Fibroblast of lung (primary cell): ENCODE measurements at regions not wholly inside any gene's neighbourhood (a gene's known extent, or its start where the extent isn't known, plus 50 kb on each side); places are given as distances from the start of the nearest gene placed in this dataset.
"Not testable (repeated sequence)": the region's sequence is repeated elsewhere in the genome, so short reads cannot be mapped to it uniquely, and the experiment has no call there.

ENCODE experiments used
- EZH2 ChIP-seq: IDR thresholded peaks from 2 replicates; pipeline ENCODE4 v1.5.1; 2012; ENCODE audit warnings: low read length, control low read depth, mild to moderate bottlenecking; ENCODE audit errors: missing control alignments
- TF ChIP-seq, protein P1 (sequence below), 2 donors: IDR thresholded peaks in 1 of 2; conservative IDR thresholded peaks in 1 of 2; 1 replicate in 1 of 2; 2 replicates in 1 of 2; pipeline ENCODE4 v1.5.1; 2011 to 2012; ENCODE audit warnings: low read length in 2 of 2, control low read depth in 1 of 2, inconsistent platforms in 1 of 2, low read depth in 1 of 2, mild to moderate bottlenecking in 1 of 2

DNA sequence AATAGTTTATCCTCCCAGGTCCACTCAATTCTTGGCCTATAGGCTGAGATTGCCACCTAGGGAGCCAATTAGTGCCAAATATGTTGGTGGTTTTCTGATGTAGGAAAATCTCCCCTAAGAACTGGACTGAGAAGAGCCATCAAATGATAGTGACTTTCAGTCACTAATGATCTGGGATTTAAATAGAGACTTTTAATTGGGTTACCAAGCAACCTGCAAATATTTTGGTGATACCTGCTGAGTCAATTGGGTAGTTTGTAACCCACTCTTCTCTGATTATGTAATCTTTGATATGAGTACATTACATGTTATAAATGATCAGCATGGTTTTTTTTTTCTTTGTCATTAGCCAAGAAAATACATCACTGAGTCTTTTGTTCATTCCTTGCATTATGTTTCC lies 600.8 kb downstream of the TTLL7 start:
- TF ChIP-seq, protein P1, sequence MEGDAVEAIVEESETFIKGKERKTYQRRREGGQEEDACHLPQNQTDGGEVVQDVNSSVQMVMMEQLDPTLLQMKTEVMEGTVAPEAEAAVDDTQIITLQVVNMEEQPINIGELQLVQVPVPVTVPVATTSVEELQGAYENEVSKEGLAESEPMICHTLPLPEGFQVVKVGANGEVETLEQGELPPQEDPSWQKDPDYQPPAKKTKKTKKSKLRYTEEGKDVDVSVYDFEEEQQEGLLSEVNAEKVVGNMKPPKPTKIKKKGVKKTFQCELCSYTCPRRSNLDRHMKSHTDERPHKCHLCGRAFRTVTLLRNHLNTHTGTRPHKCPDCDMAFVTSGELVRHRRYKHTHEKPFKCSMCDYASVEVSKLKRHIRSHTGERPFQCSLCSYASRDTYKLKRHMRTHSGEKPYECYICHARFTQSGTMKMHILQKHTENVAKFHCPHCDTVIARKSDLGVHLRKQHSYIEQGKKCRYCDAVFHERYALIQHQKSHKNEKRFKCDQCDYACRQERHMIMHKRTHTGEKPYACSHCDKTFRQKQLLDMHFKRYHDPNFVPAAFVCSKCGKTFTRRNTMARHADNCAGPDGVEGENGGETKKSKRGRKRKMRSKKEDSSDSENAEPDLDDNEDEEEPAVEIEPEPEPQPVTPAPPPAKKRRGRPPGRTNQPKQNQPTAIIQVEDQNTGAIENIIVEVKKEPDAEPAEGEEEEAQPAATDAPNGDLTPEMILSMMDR (conservative IDR thresholded peaks at IDR 0.05 in 1 of 2, IDR thresholded peaks at IDR 0.05 in 1 of 2; ENCODE audit: low read depth in 1 of 2, low read length in 2 of 2) = not testable (repeated sequence)
- not testable (repeated sequence) for TF ChIP-seq EZH2
